GM04503 (cell line): ENCODE measurements at regions not wholly inside any gene's neighbourhood (a gene's known extent, or its start where the extent isn't known, plus 50 kb on each side); places are given as distances from the start of the nearest gene placed in this dataset.

Experiments used
- DNase-seq: peaks from one replicate; pipeline ENCODE4 v3.0.0-alpha.2; 2012; ENCODE audit warnings: low read depth

DNA sequence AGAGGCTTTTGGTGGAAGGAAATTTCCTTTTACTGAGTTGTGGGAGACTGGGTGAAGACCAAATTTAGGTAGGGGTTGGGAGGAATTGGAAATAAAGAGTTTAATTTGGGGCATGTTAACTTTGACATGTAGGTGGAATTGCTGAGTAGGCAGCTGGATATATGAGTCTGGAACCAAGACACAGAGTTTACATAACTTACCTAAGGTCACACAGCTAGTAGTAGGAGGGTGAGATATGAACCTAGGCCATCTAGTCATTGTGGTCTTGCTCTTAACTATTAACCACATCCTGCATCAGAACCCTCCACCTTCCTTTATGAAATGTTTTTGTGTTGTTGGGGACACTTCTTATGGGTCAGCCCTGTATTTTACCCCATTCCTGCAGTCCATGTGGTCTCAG, 113.1 kb downstream of the ICOS start:
- DNase-seq: no peak

DNA sequence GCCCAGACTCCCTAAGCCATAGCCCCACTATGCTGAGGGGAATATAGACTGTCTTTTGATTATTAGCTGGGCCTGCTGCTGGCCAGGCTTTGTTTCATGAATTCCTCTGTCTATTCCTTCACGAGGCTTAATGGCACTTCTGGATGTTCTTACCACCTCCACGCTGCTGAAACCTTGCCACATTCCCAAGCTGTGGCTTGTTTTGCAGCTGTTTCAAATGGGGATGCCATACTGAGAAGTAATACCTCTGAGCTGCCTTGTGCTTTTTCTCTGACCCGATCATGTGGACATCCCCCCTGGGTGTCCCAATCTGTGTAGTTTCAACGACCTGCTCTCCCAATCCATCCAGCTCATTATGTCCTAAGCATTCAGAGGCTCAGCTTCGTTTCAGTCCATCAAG, 114.1 kb downstream of the ICOS start:
- no peak for DNase-seq

DNA sequence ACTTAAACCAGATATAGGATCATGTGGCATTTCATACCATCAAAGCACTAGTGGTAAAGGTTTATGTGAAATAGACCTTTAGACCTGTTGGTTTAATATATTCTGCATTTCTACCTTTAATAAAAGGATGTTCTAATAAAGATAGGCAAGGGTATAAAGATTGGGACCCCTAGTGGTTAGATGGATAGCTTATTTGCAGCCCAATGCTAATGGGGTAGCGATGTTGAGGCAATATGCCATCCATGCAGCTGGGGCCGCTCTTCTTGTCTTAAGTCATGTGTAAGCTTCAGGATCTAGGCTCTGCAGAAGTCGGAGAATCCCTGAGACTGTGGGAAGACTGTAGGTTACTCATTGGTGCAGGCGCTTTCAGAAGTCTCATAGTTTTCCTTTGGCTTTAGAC, 114.9 kb downstream of the ICOS start:
- no peak for DNase-seq

DNA sequence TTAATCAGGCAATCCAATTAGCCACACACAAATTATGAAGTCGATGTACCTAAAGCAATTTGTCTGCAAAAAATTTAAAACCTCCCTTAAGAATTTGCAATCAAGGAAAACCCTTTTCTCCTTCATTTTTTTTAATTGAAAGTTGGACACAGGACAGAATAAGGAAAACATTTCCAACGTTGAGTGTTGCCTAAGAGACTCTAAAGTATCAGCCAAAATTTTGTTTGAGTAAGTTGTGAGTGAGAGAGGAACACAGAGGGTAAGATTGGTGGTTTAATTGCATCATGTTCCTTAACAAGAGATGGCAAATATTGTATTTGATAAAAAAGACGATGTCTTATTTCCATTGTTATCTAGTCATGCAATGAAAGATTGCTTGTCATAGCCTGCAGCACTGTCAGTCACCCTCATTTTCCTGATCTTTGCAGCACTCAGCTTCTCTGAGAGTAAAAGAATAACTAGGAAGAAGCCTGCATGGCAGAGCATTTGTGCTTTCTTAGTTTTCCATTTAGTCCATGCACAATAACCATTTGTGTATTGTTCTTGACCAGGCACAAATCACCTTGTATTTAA, 115.5 kb downstream of the ICOS start:
- DNase-seq: no peak

DNA sequence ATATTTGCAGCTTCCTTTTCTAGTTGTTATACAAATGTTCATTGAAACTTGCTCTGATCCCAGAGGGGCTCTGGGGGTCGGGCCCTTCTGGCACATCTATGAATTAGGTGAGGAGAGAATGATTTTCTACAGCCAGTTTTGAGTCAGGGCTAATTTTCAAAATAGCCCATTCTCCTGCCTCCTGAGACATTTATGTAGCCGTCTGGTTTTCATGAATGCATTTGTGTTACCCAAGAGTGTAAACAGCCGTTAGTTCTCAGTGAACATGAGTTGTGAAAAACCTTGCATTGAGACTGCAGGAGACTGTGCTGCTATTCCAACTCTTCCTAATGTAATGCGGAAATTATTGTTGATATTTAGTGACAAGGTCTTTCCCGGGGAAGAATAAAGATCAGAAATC, 122.5 kb downstream of the ICOS start:
- DNase-seq: no peak

DNA sequence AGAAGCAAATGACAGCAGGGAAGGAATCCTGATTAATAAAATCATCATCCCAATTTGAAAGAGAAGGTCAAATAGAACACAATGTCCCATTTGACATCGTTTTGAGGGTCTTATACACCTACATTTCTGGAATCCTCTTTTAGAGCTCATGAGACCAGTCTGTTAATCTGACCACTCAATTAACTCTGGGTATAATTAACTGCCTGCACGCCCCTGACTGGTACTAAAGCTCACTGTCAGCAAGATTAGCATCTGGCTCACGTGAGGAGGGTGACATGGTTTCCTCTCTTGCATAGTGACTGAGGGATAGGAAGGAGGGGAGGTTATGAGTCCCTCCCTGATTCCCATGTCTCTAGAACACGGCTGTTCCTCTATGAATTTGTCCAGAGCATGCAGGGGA, 124.3 kb downstream of the ICOS start:
- no peak for DNase-seq

DNA sequence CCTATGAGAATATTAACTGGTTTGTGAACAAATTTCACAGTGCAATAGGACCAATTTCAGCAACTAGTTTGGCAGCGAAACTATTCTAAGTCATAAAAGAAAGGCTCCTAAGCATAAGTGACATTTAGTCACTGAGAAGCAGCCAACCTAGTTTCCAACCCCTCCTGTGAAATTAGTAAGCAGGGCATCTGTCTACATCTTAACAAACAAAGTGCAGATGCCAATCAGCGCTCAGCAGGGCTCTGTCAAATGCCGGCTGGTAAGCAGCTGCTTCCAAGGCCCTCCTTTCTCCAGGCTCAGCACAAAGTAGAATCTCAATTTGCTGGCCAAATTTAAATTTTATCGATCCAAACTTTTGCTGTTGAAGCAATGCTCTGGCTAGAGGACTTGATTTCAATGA, 124.7 kb downstream of the ICOS start:
- no peak for DNase-seq

DNA sequence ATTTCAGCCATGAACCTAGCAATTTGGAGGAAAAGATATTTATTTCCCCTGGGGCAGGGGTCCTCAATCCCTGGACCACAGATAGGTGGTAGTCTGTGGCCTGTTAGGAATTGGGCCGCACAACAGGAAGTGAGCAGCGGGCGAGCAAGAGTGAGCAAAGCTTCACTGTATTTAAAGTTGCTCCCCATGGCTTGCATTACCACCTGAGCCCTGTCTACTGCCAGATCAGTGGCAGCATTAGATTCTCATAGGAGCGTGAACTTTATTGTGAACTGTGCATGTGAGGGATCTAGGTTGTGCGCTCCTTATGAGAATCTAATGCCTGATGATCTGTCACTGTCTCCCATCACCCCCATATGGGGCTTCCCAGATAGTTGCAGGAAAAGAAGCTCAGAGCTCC, 127.6 kb downstream of the ICOS start:
- DNase-seq: no peak

DNA sequence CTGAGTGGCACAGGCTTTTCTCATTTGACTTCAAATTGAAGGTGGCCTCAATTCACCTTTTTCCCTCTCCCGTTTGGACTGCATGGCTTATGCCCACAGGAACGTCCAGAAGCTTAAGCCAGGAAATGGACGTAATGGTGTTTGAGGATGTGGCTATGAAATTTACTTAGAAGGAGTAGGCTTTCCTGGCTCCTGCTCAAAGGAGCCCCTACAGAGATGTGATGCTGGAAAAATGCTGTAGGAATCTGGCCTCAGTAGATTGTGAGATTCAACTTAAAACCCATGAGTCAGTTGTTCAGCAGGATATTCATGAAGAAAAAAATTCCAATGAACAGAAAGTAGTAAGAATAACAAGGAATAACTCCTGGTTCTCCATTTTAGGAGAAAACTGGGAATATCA, 129.0 kb downstream of the ICOS start:
- DNase-seq: no peak

DNA sequence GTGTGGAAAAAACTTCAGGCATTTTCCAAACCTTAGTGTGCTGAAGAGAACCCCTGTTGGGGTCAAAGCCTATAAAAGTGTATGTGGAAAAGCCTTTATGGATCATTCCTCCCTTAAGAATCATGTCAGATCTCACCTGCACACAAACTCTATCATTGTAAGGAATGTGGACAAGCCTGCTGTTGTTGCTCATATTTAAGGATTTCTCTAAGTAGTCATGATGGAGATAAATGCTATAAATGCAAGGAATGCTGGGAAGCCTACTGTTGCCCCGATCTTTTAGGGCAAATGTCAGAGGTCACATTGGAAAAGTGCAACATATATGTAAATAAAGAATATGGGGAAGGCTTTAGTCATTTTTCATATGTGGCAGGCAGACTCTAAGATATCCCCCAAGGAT, 129.5 kb downstream of the ICOS start:
- no peak for DNase-seq

DNA sequence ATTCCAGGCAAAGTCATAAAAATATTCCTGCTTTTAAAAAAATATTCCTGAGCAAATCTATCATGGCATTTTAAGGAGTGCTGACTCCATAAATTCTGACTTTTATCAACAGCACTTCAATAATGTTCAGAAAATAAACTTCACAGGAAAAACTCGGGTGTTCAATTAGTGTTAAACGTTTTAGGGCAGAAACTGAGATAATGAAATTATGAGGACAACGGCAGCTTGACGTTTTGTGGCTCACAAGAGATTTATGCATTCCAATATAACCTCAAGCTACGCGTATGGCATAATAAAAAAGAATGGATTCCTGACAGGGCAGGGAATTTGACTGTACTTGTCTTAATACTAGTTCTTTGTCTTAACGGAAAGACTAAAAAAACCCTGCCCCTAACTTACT, 133.2 kb downstream of the ICOS start:
- DNase-seq: no peak

DNA sequence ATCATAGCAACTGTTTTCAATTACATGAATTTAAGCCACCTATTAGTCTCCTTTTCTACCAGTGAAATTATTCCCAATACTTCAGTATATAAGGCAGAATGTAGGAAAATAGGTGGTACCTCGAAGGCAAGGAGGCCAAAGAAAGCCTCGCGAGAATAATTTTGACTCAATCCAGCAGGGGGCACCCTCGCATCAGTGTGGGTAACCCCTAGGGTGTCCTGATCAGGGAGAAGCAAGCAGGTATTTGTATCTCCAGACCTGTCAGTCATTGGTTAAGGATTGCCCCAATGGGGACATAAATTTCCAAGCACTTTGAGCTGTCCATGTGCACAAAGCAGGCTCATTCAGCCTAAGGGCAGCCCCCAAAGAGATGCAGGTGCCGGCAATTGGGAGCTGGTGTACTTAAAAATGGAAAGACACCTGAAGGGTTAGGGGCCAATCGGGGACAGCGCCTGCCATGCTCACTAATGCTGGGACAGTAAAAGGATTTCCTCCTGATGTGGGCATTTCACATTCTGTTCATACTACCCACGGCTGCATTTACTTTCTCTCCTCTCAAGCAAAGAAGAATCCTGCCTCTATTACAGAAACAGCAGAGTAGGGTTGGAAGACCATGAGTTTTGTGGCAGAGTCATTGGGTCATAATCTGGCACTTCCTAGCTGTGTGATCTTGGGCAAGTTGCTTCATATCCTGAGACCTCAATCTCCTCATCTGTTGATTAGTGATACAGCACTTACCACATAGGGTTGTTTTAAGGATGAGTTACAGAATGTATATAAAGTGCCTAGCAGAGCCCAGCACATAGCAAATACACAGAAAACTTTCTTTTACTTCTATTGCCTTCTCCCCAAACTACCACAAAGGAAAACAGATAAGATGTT, 136.1 kb downstream of the ICOS start:
- DNase-seq: no peak

DNA sequence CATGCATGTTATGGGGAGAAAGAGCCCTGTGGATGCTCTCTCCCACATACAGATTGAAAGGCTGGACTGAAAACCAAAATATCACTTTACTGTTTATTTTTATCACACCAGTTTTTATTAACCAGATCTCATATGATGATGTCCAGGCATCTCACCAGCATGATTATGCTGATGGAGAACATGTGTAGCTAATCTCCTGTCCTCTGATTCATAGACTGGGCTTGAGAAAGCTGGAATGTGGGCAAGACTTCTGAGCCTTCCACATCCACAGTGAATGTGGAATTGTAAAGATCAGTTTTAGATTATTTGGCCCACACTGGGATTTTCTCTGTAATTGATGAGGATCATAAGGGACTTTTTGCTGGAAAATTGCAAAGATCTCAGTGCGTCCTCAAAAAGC, 137.9 kb downstream of the ICOS start:
- DNase-seq: peak; percentile 15

DNA sequence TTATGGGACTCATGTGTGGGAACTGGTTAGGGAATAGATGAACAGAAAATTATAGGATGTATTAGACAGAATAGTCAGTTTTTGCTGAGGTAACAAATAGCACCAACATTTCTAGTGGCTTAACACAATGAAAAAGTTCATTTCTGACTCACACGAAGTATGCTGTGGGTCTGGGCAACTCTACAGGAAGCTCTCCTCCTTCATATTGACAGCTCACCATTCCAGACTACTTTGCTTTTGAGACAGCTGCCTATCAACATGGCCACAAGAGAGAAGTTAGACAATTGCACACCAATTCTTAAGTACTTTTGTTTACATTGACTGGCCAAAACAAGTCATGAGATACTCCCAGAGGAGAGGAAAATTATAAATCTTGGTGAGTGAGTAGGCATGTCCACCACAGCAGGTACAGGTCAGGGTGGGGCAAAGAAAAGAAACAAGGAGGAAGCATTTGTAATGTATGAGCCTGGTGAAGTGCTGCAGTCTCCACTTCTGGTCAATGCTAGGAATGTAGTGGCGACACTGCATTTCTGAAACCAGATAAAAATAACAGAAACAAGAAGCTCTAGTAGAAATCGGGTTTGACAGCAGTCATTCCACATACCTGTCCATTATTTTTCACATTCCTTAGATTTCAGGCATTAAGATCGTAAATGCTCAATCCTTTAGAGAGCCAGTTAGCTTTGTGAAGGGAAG, 141.6 kb downstream of the ICOS start:
- no peak for DNase-seq

DNA sequence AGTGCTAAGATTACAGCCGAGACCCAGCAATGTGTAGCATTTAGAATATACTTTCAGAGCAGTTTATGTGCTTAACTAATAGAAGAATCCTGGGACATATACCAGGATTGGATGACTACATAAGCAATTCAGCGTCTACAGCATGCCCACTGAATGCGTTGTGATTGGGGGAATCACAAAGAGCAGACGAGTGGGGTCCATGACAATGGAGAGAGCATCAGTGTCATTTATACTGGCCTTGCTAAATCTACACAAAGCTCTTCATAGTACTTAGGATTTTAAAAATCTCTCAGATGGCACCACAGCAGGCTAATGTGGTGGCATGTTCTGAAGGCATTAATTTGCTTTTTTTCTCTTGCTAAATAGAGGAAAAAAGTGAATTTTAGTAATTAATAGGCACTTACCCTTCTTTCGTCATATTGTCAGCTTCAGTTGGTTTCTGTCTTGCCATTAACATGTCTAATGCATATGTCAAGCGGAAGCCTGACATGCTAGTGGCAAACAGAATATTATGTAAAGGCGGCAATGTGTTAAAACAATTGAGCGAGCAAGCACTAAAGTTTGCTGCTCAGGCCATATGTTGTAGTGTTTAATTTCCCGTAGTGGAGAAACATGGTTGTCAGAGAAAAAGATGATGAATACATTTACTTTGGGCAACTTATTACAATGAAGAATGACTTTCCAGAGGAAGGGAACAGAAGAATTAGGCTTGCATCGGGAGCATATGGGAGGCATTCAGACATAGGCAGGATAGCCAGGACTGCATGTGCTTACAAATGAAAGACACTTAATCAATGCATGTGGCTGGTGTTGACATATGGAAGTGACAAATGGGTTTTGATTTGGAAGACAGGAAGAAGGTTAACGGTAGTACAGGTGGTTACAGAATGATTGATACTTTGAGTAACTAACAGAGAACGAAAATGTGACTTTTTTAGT, 145.2 kb downstream of the ICOS start:
- no peak for DNase-seq

DNA sequence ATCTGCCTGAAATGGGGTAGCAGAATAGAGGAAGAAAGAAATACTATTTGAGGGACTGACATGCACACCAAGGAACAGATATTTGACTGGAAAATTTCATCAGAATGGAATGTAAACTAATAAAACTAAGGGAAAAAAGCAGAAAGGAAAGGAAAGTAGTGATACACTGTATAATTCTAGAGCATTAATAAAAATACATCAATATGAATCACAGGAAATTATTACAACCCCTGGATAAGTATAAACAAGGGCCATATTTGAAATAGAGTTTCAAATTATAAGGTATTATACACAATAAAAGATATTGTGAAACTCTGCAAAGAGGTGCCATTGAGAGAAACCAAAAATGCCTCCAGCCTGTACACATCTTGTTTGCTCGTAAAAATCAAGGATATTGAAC, 149.6 kb downstream of the ICOS start:
- DNase-seq: no peak

DNA sequence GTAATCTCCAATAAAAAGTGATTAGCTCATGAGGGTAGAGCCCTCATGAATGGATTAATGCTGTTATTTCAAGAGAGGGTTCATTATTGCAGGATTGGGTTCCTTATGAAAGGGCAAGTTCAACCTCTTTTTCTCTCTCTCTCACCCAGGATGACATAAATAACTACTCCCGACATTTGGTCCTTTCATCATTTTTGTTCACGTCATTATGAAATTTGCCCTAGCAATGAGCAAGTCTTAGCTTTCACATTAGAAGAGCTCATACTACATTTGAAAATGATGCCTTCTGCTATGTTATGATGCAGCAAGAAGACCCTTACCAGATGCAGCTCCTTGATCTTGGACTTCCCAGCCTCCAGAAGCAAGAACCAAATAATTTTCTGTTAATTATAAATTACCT, 152.5 kb downstream of the ICOS start:
- DNase-seq: no peak

DNA sequence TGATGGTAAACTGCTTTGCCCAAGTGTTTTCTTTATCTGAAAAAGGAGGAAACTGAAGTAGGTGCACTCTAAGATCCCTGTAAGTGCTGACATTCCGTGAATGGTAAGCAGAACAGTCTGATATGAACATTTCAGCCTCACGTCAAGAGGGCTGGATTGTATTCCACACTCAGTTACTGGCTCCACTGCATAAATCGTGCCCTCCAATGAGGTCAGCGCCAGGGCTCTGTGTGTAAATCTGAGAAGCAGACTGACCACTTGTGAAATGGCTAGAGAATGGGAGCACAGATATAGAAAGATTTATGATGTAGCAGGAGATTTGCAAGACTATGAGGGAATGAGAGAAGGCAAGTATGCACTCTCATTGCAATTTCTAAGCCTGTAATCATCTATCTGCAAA, 153.0 kb downstream of the ICOS start:
- no peak for DNase-seq

DNA sequence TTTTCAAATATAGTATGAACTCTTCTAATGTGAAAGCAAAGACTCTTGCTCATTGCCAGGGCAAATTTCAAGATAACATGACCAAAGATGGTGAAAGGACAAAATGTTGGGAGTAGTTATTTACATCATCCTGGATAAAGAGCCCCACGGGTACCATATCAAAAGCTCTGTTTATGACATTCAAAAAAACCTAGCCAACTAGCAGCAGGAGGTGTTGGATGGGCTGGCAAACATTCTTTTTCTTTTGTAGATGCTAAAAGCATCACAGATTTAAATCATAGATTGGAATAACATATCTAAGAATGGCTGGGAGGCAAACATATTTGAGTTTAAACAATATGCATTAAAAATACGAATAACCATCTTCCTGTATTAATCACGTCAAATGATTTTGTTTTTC, 153.5 kb downstream of the ICOS start:
- no peak for DNase-seq

DNA sequence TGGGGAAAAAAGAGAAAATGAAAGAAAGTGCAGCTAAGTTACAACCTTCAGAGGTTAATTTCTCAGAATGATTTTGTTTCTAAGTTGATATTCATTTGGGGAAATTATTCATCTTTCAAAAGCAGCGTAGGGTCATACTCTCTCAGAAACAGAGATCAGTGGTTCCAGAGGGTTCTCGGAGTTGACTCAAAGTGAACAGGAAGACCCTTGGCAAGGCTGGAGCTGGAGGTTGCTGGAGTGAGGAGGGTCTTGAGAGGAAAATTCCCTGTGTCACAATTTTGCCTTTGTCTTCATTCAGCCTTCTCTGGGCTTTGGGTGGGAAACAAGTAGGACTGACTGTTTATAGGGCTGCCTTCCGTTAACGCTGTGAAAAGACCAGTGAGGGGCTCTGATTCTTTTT, 168.2 kb downstream of the ICOS start:
- no peak for DNase-seq

DNA sequence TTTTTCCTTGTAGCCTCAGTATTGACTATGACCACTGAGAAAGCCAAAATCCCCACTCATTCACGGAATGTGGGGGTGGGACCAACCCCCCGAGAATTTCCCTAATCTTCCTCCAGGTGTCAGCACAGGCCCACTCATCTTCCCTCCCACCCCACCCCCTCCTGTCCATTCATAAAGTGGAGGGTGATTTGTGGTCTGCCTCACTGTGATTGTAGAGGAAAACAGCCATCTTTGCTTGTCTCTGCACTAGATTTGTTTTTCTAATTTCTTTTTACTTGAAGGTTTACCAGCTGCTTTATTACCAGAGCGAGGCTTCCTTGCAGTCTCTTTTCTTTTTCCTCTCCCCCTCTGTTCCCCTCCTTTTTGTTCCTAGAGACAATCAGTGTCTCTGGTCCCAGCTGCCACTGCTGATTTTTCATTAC, 171.8 kb downstream of the ICOS start:
- DNase-seq: no peak

DNA sequence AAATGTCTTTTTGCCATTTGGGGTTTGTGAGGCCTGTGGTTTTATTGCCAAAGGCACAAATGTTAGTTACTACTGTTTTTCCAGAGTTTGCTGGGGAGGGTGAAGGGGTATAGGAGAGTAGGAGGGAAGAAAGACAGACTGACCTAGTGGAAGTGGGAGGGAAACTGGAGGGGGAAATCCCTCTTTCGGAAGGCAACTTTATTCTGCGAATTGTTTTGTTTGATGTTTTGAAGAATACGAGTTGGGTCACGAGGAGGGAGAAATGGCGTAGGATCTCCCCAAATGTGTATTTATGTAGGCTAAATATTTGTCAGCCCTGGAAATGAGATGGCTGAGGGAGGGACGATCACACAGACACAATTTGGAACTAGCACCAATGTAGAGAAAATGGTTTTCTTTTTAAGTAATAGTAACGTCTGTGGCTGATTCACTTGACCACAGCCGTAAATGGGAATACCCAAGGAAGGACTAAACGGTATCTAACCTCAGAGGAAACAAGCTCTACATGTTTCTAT, 172.3 kb downstream of the ICOS start:
- DNase-seq: no peak
